ENCODE measurements at regions not wholly inside any gene's neighbourhood (a gene's known extent, or its start where the extent isn't known, plus 50 kb on each side); places are given as distances from the start of the nearest gene placed in this dataset.

- no peak for DNase-seq (ENCODE audit: low read depth)
- no peak overlapping the region for H3K4me3 ChIP-seq (ENCODE audit: low read depth, low read length)
- TF ChIP-seq CTCF (IDR thresholded peaks at IDR 0.05; ENCODE audit: insufficient read depth, low read depth, low read length), result no peak
These were observed 210.5 kb downstream of the ZIC4 start for GRCh38 chr3:147195887-147196286.

- DNase-seq (ENCODE audit: low read depth), result peak; percentile 71
- no peak overlapping the region for H3K4me3 ChIP-seq (ENCODE audit: low read depth, low read length)
- peak; percentile 82 for TF ChIP-seq CTCF (IDR thresholded peaks at IDR 0.05; ENCODE audit: insufficient read depth, low read depth, low read length)
These were observed 214.5 kb downstream of the ZIC4 start for GRCh38 chr3:147191795-147192385.

GRCh38 chr3:147189016-147189415 is 217.3 kb downstream of the ZIC4 start:
- no peak for TF ChIP-seq CTCF (IDR thresholded peaks at IDR 0.05; ENCODE audit: insufficient read depth, low read depth, low read length)
- no peak for DNase-seq (ENCODE audit: low read depth)
- H3K4me3 ChIP-seq (ENCODE audit: low read depth, low read length), result no peak overlapping the region

GRCh38 chr3:147187687-147188086 is 218.7 kb downstream of the ZIC4 start:
- no peak for DNase-seq (ENCODE audit: low read depth)
- TF ChIP-seq CTCF (IDR thresholded peaks at IDR 0.05; ENCODE audit: insufficient read depth, low read depth, low read length), result no peak
- no peak overlapping the region for H3K4me3 ChIP-seq (ENCODE audit: low read depth, low read length)

GRCh38 chr3:147185781-147186180 is 220.6 kb downstream of the ZIC4 start:
- no peak for TF ChIP-seq CTCF (IDR thresholded peaks at IDR 0.05; ENCODE audit: insufficient read depth, low read depth, low read length)
- H3K4me3 ChIP-seq (ENCODE audit: low read depth, low read length), result no peak overlapping the region
- no peak for DNase-seq (ENCODE audit: low read depth)

GRCh38 chr3:147184794-147185193 is 221.5 kb downstream of the ZIC4 start:
- H3K4me3 ChIP-seq (ENCODE audit: low read depth, low read length), result no peak overlapping the region
- no peak for TF ChIP-seq CTCF (IDR thresholded peaks at IDR 0.05; ENCODE audit: insufficient read depth, low read depth, low read length)
- DNase-seq (ENCODE audit: low read depth), result no peak

- DNase-seq (ENCODE audit: low read depth), result no peak
- no peak for TF ChIP-seq CTCF (IDR thresholded peaks at IDR 0.05; ENCODE audit: insufficient read depth, low read depth, low read length)
- H3K4me3 ChIP-seq (ENCODE audit: low read depth, low read length), result no peak overlapping the region
These were observed 233.1 kb downstream of the ZIC4 start for GRCh38 chr3:147173257-147173656.

Measured in fibroblast of villous mesenchyme (primary cell).